IgD-negative memory B cell (primary cell): ENCODE measurements at regions not wholly inside any gene's neighbourhood (a gene's known extent, or its start where the extent isn't known, plus 50 kb on each side); places are given as distances from the start of the nearest gene placed in this dataset.
A peak's percentile ranks its signal among the peaks of the same experiment; 100 is the strongest.

Experiments
- H3K27ac Mint-ChIP-seq, 3 donors: one replicate each; pipeline ENCODE4 v1.8.0; 2020 to 2022; ENCODE audit warnings: mild to moderate bottlenecking in 3 of 3, mixed read lengths in 3 of 3, moderate library complexity in 1 of 3
- H3K27me3 Mint-ChIP-seq: one replicate; pipeline ENCODE4 v1.8.0; 2021; ENCODE audit warnings: mixed read lengths
- H3K36me3 Mint-ChIP-seq: one replicate; pipeline ENCODE4 v1.8.0; 2020; ENCODE audit warnings: mild to moderate bottlenecking, mixed read lengths
- H3K4me1 Mint-ChIP-seq, 3 donors: one replicate each; pipeline ENCODE4 v1.8.0; 2020 to 2022; ENCODE audit warnings: mixed read lengths in 3 of 3, mild to moderate bottlenecking in 1 of 3
- H3K4me3 Mint-ChIP-seq, 4 donors: one replicate each; pipeline ENCODE4 v1.8.0; 2020 to 2022; ENCODE audit warnings: mild to moderate bottlenecking in 4 of 4, mixed read lengths in 4 of 4, moderate library complexity in 3 of 4
- H3K9me3 Mint-ChIP-seq, 3 donors: one replicate each; pipeline ENCODE4 v1.8.0; 2020 to 2021; ENCODE audit warnings: mixed read lengths in 3 of 3, mild to moderate bottlenecking in 1 of 3

DNA sequence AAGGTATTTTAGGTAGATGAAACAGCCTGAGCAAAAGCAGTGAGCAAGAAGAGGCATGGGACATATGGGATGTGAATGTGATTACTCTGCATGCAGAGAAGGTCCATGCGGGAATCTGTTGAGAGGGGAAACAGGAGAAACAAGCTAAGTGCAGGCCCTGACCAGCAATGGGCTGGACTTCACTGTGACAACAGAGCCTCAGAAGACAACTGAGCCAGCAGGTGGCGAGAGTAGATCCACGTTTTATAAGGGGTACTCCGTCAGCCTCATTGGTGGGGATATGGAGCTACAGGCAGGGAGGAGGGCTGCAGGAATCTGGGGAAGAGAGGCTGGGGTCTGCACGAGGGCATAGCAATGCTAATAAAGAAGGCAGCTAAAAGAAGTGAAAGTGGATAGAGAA is 405.9 kb upstream of the LMCD1 start:
- no peaks in the 10 kb centered on the region for H3K36me3 Mint-ChIP-seq
- no peaks in the 10 kb centered on the region for H3K27me3 Mint-ChIP-seq
- no peak overlapping the region for H3K4me3 Mint-ChIP-seq
- H3K27ac Mint-ChIP-seq, result no peak overlapping the region
- H3K9me3 Mint-ChIP-seq, result no peaks in the 10 kb centered on the region
- peaks cover 0 to 1% (median 0%) of the 10 kb centered on the region in 3 donors for H3K4me1 Mint-ChIP-seq

GRCh38 chr3:8097690-8098089 is 403.9 kb upstream of the LMCD1 start:
- H3K27ac Mint-ChIP-seq, result no peak overlapping the region
- peaks cover 0 to under 1% (median 0%) of the 10 kb centered on the region in 3 donors for H3K9me3 Mint-ChIP-seq
- H3K4me3 Mint-ChIP-seq, result no peak overlapping the region
- H3K36me3 Mint-ChIP-seq, result no peaks in the 10 kb centered on the region
- H3K4me1 Mint-ChIP-seq, result peaks cover 0 to 1% (median 0%) of the 10 kb centered on the region in 3 donors
- H3K27me3 Mint-ChIP-seq, result no peaks in the 10 kb centered on the region

DNA sequence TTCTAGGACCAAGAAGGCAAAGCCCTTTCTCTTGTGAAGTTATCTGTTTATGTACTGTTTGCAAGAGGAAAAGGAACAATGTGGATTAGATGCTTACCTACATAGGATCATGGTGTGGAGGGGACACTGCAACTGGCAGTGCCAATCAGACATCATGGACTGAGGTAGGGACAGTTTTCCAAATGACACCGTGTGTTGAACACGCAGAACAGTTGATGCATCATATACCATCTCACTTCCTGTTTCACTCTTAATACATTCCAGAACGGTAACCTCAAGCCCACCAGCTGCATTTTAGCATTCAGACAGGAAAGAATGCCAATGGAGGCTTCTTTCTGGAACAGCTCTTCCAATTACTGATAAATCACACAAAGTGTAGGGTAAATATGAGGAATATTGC is 397.7 kb upstream of the LMCD1 start:
- Mint-ChIP-seq H3K27me3 (peaks cover 1% of the 10 kb centered on the region), H3K9me3 (peaks cover 0 to 3% (median 0%) of the 10 kb centered on the region in 3 donors), H3K4me3 (no peak overlapping the region), H3K27ac (no peak overlapping the region), H3K4me1 (peaks cover 0 to 5% (median 4%) of the 10 kb centered on the region in 3 donors), H3K36me3 (no peaks in the 10 kb centered on the region)

- Mint-ChIP-seq H3K4me1 (peaks cover 0 to 5% (median 4%) of the 10 kb centered on the region in 3 donors), H3K4me3 (no peak overlapping the region), H3K36me3 (no peaks in the 10 kb centered on the region), H3K27ac (no peak overlapping the region), H3K27me3 (peaks cover 4% of the 10 kb centered on the region), H3K9me3 (peaks cover 0 to 3% (median 0%) of the 10 kb centered on the region in 3 donors)
Measured at GRCh38 chr3:8106921-8107320, 394.7 kb upstream of the LMCD1 start.

GRCh38 chr3:8110966-8111798 is 390.4 kb upstream of the LMCD1 start:
- peaks cover 5% of the 10 kb centered on the region for H3K27me3 Mint-ChIP-seq
- peak overlapping the region in 2 of 4 donors; percentile 36 to 55 for H3K4me3 Mint-ChIP-seq
- no peaks in the 10 kb centered on the region for H3K4me1 Mint-ChIP-seq
- no peaks in the 10 kb centered on the region for H3K36me3 Mint-ChIP-seq
- H3K27ac Mint-ChIP-seq, result no peak overlapping the region
- no peaks in the 10 kb centered on the region for H3K9me3 Mint-ChIP-seq

GRCh38 chr3:8112587-8112986 is 389.0 kb upstream of the LMCD1 start:
- Mint-ChIP-seq H3K4me1 (no peaks in the 10 kb centered on the region), H3K27me3 (peaks cover 5% of the 10 kb centered on the region), H3K4me3 (no peak overlapping the region), H3K36me3 (no peaks in the 10 kb centered on the region), H3K9me3 (no peaks in the 10 kb centered on the region), H3K27ac (no peak overlapping the region)

- no peaks in the 10 kb centered on the region for H3K4me1 Mint-ChIP-seq
- H3K27ac Mint-ChIP-seq, result no peak overlapping the region
- H3K4me3 Mint-ChIP-seq, result no peak overlapping the region
- peaks cover 0 to 9% (median 1%) of the 10 kb centered on the region in 3 donors for H3K9me3 Mint-ChIP-seq
- no peaks in the 10 kb centered on the region for H3K36me3 Mint-ChIP-seq
- H3K27me3 Mint-ChIP-seq, result peaks cover 6% of the 10 kb centered on the region
Measured at GRCh38 chr3:8113626-8114025, 388.0 kb upstream of the LMCD1 start.

GRCh38 chr3:8128686-8129085 is 372.9 kb upstream of the LMCD1 start:
- Mint-ChIP-seq H3K27ac (no peak overlapping the region), H3K4me3 (no peak overlapping the region), H3K36me3 (no peaks in the 10 kb centered on the region), H3K27me3 (no peaks in the 10 kb centered on the region), H3K4me1 (no peaks in the 10 kb centered on the region), H3K9me3 (peaks cover 0 to 2% (median 0%) of the 10 kb centered on the region in 3 donors)

DNA sequence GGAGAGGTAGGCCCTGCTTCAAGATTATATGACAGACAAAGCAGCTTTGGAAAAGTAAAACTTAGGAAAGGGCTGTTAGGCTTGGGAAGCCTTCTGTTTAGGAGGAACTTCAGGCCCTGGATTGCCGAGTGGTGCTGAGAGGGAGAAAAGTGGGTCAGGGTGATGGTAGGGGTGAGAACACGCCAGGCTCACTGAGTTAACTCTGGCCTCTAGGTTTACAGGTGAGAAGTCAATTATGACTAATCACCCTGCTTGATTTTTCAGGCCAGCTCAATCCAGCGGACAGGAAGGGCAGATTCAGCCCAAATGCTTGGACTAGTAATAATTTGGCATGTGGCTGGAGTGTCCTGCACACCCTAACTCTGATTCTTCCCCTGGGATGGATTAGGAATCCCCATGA is 365.1 kb upstream of the LMCD1 start:
- Mint-ChIP-seq H3K9me3 (no peaks in the 10 kb centered on the region), H3K4me3 (no peak overlapping the region), H3K36me3 (no peaks in the 10 kb centered on the region), H3K27ac (no peak overlapping the region), H3K4me1 (no peaks in the 10 kb centered on the region), H3K27me3 (no peaks in the 10 kb centered on the region)

- no peak overlapping the region for H3K4me3 Mint-ChIP-seq
- no peak overlapping the region for H3K27ac Mint-ChIP-seq
- H3K36me3 Mint-ChIP-seq, result peaks cover 2% of the 10 kb centered on the region
- H3K9me3 Mint-ChIP-seq, result no peaks in the 10 kb centered on the region
- no peaks in the 10 kb centered on the region for H3K4me1 Mint-ChIP-seq
- no peaks in the 10 kb centered on the region for H3K27me3 Mint-ChIP-seq
Measured at GRCh38 chr3:8143186-8143585, 358.4 kb upstream of the LMCD1 start.

- no peaks in the 10 kb centered on the region for H3K9me3 Mint-ChIP-seq
- no peak overlapping the region for H3K27ac Mint-ChIP-seq
- H3K4me1 Mint-ChIP-seq, result peaks cover 0 to 1% (median 0%) of the 10 kb centered on the region in 3 donors
- no peak overlapping the region for H3K4me3 Mint-ChIP-seq
- no peaks in the 10 kb centered on the region for H3K27me3 Mint-ChIP-seq
- H3K36me3 Mint-ChIP-seq, result peaks cover 2% of the 10 kb centered on the region
Measured at GRCh38 chr3:8145661-8146060, 356.0 kb upstream of the LMCD1 start.

DNA sequence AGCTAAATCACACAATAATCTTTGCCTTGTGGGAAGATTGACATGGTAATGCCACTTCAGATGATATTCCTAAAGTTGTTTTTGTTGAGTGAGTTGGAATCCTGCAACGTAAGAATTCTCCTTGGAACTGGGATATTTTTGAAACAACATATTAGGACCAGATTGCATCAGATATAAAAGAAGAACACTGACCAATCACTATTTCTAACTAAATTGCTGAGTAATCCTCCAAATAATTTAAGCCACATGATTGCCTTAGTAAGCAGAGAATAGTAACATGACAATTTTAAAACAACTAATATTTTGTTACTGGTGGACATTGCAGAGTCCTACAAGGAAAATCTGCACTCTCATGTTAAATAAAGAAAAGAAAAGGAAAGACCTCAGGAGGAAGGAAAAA is 353.9 kb upstream of the LMCD1 start:
- Mint-ChIP-seq H3K27ac (no peak overlapping the region), H3K4me3 (no peak overlapping the region), H3K4me1 (peaks cover 0 to 1% (median 0%) of the 10 kb centered on the region in 3 donors), H3K27me3 (no peaks in the 10 kb centered on the region), H3K9me3 (no peaks in the 10 kb centered on the region), H3K36me3 (peaks cover 2% of the 10 kb centered on the region)

- H3K9me3 Mint-ChIP-seq, result peaks cover 0 to 3% (median 1%) of the 10 kb centered on the region in 3 donors
- H3K36me3 Mint-ChIP-seq, result no peaks in the 10 kb centered on the region
- H3K27me3 Mint-ChIP-seq, result no peaks in the 10 kb centered on the region
- peaks cover 0 to 1% (median 0%) of the 10 kb centered on the region in 3 donors for H3K4me1 Mint-ChIP-seq
- no peak overlapping the region for H3K4me3 Mint-ChIP-seq
- no peak overlapping the region for H3K27ac Mint-ChIP-seq
Measured at GRCh38 chr3:8152821-8153418, 348.7 kb upstream of the LMCD1 start.

DNA sequence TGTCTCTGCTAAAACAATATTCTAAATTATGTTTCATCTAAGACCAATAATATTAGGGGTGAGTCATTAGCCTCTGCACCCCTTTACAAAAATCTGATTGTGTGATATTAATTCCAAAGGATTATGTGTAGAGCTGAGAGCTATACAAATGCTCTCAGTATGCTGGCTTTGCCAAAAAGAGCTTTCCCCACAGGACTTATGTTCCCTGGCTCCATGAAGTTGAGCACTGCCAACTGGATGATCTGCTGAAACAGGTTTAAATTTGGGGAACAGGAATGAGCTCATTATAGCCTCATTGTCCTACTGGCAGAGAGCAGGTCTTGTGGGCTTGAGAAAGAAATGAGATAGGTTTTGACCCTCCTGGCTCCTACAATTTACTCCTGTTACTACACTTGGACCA is 347.8 kb upstream of the LMCD1 start:
- H3K9me3 Mint-ChIP-seq, result peaks cover 0 to 3% (median 1%) of the 10 kb centered on the region in 3 donors
- no peaks in the 10 kb centered on the region for H3K36me3 Mint-ChIP-seq
- peaks cover 1% of the 10 kb centered on the region for H3K27me3 Mint-ChIP-seq
- H3K4me1 Mint-ChIP-seq, result peaks cover 0 to 1% (median 0%) of the 10 kb centered on the region in 3 donors
- no peak overlapping the region for H3K27ac Mint-ChIP-seq
- no peak overlapping the region for H3K4me3 Mint-ChIP-seq

DNA sequence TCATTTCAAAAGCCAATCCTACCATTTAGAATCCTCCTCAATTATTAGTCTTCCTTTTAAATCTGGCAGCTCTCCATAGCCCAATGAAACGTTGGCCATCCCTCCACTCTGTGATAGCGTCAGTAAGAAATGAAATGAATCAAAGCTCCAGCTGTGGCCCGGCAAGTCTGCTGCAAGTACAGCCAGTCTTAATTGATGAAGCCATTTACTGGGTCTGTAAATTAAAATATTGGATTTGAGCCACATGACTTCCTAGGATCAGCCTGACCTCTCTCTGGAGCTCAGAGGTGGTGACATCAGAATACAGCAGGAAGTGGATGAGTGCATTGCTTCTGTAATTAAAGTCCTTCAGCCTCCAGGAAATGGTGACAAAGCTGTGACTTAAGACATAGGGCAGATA is 347.0 kb upstream of the LMCD1 start:
- H3K36me3 Mint-ChIP-seq, result no peaks in the 10 kb centered on the region
- H3K9me3 Mint-ChIP-seq, result peaks cover 0 to 3% (median 1%) of the 10 kb centered on the region in 3 donors
- H3K27me3 Mint-ChIP-seq, result peaks cover 1% of the 10 kb centered on the region
- no peak overlapping the region for H3K27ac Mint-ChIP-seq
- peaks cover 0 to 1% (median 0%) of the 10 kb centered on the region in 3 donors for H3K4me1 Mint-ChIP-seq
- H3K4me3 Mint-ChIP-seq, result no peak overlapping the region

GRCh38 chr3:8156138-8156537 is 345.5 kb upstream of the LMCD1 start:
- Mint-ChIP-seq H3K27ac (no peak overlapping the region), H3K4me3 (no peak overlapping the region)

More at GRCh38 chr3:8156138-8156537, 345.5 kb upstream of the LMCD1 start:
- Mint-ChIP-seq H3K36me3 (no peaks in the 10 kb centered on the region), H3K4me1 (no peaks in the 10 kb centered on the region), H3K27me3 (peaks cover 1% of the 10 kb centered on the region), H3K9me3 (peaks cover 0 to 3% (median 1%) of the 10 kb centered on the region in 3 donors)
